PFSK-1 (cell line): ENCODE measurements at regions not wholly inside any gene's neighbourhood (a gene's known extent, or its start where the extent isn't known, plus 50 kb on each side); places are given as distances from the start of the nearest gene placed in this dataset.

ENCODE experiments used
- REST ChIP-seq, 2 experiments: IDR thresholded peaks; 2 replicates each; pipeline versions ENCODE4 v1.6.1 to v1.8.0; 2011 to 2012; ENCODE audit warnings: low read depth in 2 of 2, low read length in 2 of 2, control low read depth in 1 of 2, inconsistent platforms in 1 of 2, mild to moderate bottlenecking in 1 of 2, moderate library complexity in 1 of 2; ENCODE audit not compliant: insufficient read depth in 1 of 2
- SIN3A ChIP-seq: IDR thresholded peaks from 2 replicates; pipeline ENCODE4 v1.6.1; 2012; ENCODE audit warnings: mild to moderate bottlenecking, low read length, moderate library complexity, borderline replicate concordance; ENCODE audit not compliant: insufficient read depth

GRCh38 chr6:30824698-30825097 is 59.6 kb upstream of the DDR1 start:
- TF ChIP-seq REST (IDR thresholded peaks at IDR 0.05; ENCODE audit: insufficient read depth in 1 of 2, low read depth in 2 of 2, low read length in 2 of 2) (no peak), SIN3A (no peak)
